GM18867 (cell line): ENCODE measurements at regions not wholly inside any gene's neighbourhood (a gene's known extent, or its start where the extent isn't known, plus 50 kb on each side); places are given as distances from the start of the nearest gene placed in this dataset.

Experiments used
- ATAC-seq: cut with Tn5 transposase; IDR thresholded peaks from one replicate; pipeline ENCODE4 v1.9.1; 2021; ENCODE audit warnings: mild to moderate bottlenecking, moderate library complexity; ENCODE audit not compliant: unreplicated experiment

DNA sequence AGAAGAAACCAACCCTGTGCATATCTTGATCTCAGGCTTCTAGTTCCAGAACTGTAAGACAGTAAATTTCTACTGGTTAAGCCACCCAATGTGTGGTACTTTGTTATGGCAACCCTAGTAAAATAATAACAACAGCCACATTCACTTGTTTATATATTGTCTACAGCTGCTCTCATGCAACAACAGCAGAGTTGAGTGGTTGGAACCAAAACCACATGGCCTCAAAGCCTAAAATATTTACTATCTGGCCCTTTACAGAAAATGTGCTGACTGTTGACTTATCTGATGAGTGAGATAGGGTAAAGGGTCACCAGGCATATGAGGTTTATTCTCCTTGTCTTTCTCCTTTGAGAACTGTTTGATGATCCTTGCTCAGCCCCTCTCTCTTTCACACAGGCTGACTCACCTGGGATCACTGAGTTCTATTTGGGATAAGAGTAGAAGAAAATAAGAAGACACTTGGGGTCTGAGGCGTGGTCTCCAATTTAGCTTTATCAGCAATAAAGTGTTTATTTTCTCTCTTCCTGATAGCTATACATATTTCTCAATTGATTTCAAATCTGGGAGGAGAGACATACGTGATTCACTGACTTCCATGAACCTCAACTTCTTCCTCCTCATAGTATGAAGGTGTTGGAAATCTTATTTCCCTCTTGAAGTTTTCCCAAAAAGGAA is 227.5 kb upstream of the STARD13 start:
- ATAC-seq = no peak

DNA sequence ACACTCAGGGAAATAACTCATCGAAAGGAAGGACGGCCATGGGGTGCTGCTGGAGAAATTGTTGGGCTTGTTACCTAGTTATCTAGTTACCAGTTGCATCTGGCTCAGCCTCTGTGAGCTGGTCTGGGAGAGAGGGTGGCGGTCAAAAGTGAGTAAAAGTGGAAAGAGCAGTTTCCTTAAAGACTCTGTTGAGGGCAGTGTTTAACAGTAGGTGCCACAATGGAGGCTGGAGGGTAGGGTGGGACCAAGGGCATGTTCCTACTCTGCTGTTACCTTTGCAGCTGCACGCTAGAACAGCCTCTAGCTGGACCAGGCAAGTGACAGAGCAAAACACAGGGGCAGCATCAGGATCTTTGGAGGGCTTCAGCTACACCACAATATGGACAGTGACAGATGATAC is 228.8 kb upstream of the STARD13 start:
- no peak for ATAC-seq

DNA sequence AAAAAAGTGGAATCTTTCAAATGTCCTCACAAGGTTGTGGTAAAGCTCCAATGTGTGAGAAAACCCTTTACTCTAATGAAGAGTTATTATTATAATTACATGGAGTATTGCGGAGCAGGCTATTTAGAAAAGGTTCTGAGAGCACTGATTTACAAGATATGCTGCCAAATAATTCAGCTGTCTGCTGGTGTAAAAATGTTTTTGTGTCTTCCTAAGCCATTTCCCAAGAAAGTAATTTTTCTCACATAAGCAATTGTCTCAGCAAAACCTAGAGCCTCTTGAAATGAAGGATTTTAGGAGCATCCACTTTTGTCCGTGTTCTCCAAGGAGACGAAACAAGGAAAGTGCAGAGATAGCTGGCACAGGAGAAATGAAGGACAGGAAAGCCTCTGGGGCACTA is 229.6 kb upstream of the STARD13 start:
- ATAC-seq = no peak

DNA sequence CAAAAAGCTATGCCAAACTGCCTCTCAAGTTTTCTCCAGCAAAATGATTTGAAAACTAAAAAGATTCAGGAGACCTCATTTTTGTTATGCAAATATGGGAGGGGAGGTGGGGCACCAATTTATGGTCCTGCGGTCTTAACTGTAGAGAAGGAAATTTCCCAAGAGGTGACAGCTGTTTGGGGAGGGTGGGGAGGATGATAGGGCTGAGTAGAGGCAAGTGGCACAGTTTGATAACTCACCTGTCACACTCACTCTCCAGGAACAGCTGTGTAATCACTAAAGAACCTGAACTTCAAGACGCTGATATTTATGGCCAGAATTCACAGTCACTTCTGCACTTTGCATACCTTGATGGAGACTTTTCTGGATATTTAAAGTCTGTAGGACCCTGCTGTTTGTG is 232.9 kb upstream of the STARD13 start:
- ATAC-seq = no peak

DNA sequence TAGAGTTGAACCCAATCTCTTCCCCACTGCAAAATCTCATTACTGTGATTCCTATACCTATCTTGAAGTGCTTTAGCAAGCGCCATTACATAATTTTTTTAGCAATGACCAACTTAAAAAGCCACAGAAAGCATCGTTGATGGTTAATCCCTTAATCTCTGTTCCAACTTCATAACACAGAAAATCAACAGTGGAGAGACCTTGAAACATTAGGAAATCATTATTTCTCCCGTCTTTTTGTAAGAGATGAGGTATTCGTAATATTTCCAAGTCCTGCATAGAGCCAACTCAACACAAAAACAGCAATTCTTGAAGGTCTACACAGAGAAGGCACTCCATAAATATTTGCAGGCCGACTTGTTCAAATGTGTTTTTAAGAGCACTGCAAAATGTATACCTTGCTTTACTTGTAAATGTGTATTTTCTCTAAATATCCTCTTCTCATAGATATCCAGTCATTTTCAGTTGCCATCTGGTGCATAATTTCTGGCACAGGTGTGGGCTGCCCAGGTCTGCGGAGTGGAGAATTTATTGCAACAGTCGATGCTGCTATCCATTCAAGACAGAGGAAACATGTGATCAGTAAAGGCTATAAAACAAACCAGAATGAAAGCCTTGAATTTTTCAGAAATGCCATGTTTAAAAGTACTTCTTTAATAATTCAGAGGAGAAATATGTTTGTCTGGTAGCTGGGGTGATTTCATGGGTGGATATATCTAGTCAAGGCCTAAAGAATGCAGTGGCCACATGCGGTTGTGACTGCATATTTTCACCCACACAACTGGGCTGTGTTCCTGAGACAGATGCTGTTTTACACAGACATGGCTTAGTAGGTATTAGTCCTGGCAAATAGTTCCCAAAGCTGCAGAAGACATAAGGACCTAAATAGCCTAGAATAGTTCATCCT is 234.3 kb upstream of the STARD13 start:
- ATAC-seq = no peak

DNA sequence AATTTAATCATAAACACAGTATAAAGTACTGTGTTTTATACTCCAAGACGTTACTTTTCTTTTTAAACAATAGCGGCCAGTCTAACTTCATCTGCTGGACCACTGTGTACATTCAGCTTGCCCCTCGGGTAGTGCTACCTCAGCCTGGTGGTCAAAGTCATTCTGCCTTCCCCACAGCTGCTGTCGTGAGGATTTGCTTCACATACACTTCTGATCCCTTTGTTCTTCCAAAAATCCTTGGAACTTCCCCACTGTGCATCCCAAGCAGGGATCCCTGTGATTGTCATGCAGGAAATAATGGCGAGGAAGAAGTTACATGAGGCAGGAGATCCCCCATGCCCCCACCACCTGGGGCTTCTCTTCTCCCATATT is 234.9 kb upstream of the STARD13 start:
- ATAC-seq = no peak

DNA sequence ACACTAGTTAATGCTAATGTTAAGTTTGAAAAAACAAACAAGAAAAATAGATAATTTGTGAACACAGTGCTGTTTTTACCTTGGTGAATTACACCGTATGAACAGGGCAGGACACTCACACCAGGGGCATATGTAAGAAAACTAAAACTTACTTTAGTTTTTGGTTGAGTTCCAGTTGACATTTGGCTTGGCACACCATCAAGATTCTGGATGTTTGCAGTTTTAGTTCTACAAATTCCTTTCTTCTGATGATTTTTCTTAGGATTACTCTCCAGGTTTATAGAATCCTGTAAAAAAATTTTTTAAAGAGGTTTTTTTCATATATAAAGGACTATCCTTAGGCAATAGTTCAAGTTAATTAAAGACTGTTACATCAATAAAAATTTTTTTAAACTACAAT is 238.5 kb upstream of the STARD13 start:
- ATAC-seq = no peak

DNA sequence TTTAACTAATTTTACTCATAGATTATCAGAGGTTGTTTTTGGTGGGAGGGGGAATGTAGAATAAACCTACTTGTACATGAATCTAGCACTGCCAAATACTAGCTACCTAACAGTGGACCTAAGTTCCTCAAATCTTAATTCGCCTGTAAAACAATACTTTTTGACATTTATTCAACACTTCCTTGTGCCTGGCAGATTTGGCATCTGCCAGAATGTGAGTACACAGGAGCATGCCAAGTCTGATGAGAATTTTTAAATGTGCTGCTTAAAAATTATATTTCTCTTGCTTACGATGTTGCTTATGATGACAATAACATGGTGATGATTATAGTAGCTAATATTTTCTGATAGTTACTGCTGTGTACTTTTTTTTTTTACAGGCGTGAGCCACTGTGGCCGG is 240.2 kb upstream of the STARD13 start:
- ATAC-seq = no peak

DNA sequence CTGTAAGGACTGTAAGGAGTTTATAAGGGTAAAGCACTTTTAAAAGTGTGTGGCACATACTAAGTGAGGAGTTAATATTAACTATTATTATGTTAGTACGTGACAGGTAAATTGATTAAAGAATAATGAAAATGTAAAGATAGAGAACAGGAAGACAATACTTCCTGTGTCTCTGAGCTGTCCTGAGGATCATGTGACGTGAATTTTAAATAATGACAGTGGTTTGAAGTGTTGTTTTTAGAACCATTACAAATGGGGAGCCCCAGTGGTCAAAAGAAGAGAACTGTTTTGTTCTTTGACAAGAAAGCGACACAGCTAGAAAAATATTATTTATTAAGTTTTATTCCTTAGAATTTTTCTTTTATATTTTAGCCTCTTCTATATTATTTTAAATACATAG is 241.2 kb upstream of the STARD13 start:
- no peak for ATAC-seq

DNA sequence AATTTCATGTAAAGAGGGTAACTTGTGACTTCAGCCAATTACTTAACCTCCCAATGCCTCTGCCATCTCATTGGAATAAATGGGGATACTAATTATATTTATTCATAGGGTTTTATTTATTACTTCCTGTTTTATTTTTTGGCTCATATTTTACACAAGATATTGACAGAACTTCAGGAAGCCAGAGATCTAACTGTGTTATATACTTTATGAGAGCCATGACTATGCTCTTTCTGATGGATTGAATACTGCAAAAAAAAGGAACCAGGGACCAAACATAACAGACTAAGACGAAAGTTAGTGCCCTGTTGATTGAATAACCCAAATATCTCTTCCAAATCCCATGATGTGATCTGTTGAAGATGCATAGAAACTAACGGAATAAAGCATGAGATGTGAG is 243.3 kb upstream of the STARD13 start:
- no peak for ATAC-seq

DNA sequence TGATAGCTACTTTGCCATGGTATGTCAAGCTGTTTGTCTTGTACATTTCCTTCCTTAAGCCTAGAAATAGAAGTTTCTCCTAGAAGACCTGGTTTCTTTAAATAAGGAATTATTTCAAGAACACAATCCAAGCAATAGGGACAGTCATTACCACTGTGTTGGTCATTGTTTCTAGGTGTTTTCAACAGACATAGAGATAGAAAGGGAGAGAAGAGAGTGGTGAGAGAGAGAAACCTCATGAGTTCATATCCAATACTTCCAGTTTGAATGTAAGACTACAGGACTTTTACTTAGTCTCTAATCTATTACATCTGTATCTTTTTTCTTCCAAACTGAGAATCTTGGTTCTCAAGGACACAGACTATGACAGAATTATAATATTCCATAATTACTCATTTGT is 245.9 kb upstream of the STARD13 start:
- no peak for ATAC-seq

DNA sequence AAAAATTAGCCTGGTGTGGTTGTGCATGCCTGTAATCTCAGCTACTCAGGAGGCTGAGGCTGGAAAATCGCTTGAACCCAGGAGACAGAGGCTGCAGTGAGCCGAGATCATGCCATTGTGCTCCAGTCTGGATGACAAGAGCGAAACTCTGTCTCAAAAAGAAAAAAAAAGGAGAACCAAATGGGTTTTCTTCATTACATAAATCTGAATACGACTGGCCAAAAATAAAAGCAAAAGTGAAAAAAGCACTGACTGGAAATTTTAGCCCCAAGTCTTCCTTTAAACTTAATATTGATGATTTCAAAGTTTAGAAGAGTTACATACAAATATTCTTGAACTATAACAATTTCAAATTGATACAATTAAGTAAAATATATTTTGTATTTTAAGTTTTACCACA is 249.5 kb upstream of the STARD13 start:
- ATAC-seq = no peak

DNA sequence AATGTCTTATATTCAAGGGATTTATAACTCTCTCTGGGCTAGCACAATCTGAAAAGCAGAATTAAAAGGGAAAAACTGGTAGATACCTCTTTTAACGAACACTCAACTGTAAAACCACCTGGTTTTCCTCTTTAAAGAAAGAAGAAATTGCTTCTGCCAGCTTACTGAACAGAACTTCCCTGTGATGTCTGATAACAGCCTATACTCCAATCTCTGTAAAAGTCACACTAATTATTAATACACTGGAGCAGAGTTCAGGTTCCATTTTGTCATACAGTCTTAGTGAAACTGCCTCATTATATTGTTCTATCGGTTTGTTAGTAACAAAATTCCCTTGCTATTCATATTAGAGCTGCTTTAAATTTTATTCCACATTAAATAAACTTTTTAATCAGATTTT is 251.0 kb upstream of the STARD13 start:
- no peak for ATAC-seq

DNA sequence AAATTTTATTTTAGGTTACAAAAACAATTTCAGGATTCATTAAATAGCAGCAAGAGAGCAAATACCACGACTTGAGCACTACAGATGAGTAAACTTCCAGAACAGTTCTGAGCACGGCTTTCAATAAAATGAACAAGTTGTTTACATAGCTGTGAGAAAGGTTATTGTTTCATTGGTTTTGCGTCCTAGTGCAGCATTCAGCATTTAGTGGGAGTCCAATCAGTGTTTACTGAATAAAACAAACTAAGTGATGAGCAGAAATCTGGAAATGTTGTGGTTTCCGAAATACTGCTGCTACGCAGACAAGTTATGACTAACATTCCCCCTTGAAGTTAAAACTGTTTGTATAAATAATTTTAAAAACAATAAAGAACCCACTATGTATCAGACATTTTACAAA is 251.5 kb upstream of the STARD13 start:
- ATAC-seq = no peak

DNA sequence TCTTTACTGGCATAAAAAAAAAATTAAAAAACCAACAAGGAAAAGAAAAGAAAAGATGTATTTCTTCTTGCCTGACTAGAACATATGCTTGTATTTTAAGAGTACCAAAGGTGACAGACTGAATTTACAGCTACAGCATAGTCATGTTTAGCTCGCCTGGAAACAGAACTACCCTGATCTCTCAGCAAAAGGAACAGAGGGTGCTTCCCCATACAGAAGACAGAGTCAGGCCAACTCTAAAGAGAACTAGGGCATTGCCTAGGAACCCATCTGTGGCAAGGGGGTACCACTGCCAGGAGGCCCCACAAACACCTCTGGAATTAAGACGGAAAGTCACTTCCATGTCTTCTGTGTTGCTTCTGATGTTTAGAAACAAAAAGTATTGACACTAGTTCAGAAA is 252.1 kb upstream of the STARD13 start:
- ATAC-seq = no peak

DNA sequence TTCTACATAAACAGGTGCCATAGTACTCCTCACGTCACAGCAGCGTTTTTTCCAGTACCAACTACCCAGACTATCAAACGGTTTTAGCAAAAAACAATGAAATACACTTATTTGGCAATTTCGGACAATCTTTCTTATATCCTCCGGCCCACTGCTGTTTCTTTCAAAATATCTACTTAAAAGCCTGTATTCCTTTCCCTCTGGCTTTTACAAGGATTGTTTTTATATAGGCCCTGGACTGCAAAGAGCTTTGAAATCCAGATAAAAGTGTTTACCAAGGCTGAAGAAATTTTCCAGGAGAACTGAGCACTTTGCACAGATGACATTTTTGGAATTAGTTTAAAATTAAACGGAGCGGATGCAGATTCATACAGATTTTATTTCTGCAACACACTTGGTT is 255.9 kb upstream of the STARD13 start:
- ATAC-seq = no peak

DNA sequence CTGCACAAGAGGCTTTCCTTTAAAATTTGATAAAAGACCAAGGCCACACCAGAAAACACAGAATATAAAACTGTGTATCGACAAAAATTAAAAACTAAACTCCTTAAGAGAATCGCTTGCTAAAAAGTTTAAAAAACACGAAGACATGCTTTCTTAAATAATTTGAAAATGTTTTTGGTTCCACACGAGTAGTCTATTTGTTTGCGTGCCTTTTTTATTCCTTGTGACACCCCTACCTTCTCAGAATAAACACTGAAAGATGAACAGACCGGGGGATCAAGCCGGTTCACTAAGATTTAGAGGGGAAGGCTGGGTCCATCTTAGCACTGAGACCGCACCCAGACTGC is 256.4 kb upstream of the STARD13 start:
- no peak for ATAC-seq

DNA sequence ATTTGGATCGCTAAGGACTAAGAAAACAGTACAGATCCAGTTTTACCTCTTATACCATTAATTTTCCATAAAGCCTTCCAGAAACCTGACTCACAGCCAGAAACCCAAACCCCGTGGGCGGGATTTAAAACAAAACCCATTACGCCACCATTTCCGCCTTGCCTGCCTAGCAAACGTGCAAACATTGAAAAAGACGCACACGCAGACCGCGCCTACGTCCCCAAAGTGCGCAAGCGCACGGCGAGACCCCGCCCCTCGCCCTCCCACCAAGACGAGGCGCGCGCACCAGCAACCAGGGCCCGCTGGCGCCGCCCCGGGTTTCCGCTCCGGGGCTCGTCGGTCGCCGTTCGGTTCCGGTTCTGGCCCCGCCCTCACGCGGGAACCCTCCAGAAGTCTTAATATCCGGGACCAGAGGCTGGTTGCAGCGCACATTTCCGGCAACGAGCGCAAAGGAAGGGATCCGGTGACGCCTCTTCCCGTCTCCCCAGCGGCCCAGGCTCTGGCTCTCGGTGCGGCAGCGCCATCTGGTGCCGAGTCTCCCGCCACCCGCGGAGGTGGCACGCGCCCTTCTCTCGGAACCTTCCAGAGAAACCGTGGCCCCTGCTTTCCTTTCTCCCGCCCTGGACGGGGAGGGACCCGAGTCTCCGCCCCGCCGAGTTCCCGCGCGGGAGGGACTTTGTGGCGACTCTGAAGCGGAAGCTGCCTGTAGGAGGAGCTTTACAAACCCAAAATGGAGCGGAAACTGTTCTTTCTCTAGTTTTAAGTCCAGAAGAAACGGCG is 256.9 kb upstream of the STARD13 start:
- ATAC-seq = peak; percentile 87

DNA sequence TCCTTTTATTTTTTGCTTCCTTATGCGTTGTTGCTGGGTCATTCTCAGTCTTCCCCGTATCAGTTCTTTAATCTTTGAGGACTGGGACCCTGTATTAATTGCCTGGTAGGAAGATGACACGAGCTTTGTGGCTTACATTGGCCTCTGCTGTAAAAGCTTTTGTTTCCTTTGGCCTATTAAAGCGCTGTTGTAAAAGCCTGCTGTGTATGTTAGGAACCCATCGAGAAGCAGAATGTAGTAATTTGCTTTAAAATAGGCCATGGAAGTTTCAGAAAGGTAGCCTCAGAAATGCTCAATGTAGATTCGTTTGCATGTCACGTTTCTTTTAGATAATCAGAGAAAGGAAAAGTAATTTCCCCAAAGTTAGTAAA is 257.5 kb upstream of the STARD13 start:
- peak; percentile 9 for ATAC-seq

DNA sequence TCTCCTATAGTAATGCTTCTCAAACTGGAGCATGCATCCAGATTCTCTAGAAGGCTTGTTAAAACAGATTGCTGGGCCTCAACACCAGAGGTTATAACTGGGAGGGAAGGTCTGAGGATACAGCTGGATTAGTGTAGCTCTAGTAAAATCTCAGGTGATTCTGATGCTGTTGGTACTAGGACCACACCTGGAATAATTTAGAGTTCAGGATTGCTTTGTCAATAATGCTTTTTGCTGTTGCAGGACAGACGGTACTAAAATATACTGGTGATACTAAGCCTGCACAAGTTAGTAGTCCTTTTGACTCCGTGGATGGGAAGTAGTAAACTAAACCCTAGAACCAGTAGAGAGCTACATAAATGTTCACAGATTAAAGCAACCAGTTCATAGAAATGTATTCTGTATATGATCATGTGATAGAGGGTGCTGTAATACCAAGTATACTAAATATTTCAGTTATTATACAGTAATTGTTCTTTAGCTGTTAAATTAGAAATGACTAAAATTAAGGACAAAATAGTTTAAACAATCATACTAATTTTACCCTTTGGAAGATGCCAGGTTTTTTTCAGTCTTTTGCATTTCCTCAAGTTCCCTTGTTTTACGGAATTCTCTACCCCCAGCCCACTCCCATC is 258.2 kb upstream of the STARD13 start:
- ATAC-seq = no peak

DNA sequence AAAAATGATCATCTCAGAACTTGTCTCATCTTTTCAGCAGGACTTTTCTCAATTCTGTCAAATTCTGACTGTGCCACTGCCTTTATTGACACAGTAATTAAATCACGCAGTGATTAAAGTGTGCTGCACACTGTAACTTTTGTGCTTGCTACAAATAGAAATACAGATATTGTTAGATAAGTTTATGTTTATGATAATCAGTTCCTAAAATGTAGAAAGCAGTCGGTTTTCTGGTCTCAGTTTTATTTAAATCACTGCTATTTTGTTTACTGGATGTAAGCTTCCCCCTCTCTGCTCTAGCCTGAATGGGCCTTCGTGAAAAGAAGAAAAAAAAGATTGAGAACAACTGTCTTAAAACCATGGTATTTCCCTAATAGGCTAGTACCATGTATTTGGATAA is 258.8 kb upstream of the STARD13 start:
- ATAC-seq = no peak

DNA sequence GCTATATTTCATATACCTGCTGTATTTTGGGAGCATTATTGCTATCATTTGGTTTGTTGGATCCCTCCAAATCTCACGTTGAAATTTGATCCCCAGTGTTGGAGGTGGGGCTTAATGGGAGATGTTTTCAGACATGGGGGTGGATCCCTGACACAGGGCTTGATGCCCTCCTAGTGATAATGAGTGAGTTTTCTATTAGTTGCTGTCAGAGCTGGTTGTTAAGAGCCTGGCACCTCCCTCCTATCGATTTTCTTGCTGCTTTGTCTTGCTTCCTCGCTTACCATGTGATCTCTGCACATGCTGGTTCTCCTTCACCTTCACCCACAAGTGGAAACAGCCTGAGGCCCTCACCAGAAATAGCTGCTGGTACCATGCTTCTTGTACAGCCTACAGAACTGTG is 259.9 kb upstream of the STARD13 start:
- no peak for ATAC-seq
